ENCODE measurements at regions not wholly inside any gene's neighbourhood (a gene's known extent, or its start where the extent isn't known, plus 50 kb on each side); places are given as distances from the start of the nearest gene placed in this dataset.

GRCh38 chr20:36102809-36103596, 51.5 kb upstream of the EPB41L1 start:
- H3K36me3 ChIP-seq (ENCODE audit: control insufficient read depth, insufficient read depth, low read length), result no peaks in the 10 kb centered on the region
- H3K4me3 ChIP-seq (ENCODE audit: insufficient read depth, low read depth, low read length, poor library complexity, severe bottlenecking), result no peak overlapping the region
- no peaks in the 10 kb centered on the region for H3K4me1 ChIP-seq (ENCODE audit: control insufficient read depth, insufficient read depth, low read length, poor library complexity, severe bottlenecking)
- H3K9me3 ChIP-seq (ENCODE audit: control insufficient read depth, low read length), result no peaks in the 10 kb centered on the region
- no peaks in the 10 kb centered on the region for H3K27me3 ChIP-seq (replicated peaks; ENCODE audit: control insufficient read depth, insufficient read depth, low read length, poor library complexity, severe bottlenecking)
- no peak for DNase-seq
- no peak overlapping the region for H3K27ac ChIP-seq (ENCODE audit: insufficient read depth, low read length, poor library complexity, severe bottlenecking)

DNA sequence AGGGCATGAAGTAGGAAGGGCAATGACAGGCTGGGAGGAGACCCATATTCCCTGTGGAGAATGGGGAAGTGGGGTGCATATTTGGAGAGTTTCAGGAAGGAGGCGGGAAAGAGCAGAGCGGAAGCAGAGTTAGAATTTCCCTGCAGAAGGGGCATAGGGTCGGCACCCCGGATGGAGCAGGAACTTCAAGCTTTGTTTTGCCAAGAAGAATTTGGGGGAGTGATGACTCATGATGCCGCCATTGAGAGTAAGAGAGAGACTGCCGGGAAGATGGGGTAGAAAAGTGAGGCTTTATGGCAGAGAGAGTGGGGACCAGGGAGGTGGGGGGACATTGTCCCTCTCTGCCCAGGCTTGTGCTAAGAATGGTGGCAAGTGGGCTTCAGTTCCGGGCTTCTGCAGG, 50.3 kb upstream of the EPB41L1 start:
- H3K36me3 ChIP-seq (ENCODE audit: control insufficient read depth, insufficient read depth, low read length), result no peaks in the 10 kb centered on the region
- H3K27ac ChIP-seq (ENCODE audit: insufficient read depth, low read length, poor library complexity, severe bottlenecking), result no peak overlapping the region
- H3K27me3 ChIP-seq (replicated peaks; ENCODE audit: control insufficient read depth, insufficient read depth, low read length, poor library complexity, severe bottlenecking), result no peaks in the 10 kb centered on the region
- no peak for DNase-seq
- H3K9me3 ChIP-seq (ENCODE audit: control insufficient read depth, low read length), result no peaks in the 10 kb centered on the region
- no peaks in the 10 kb centered on the region for H3K4me1 ChIP-seq (ENCODE audit: control insufficient read depth, insufficient read depth, low read length, poor library complexity, severe bottlenecking)
- no peak overlapping the region for H3K4me3 ChIP-seq (ENCODE audit: insufficient read depth, low read depth, low read length, poor library complexity, severe bottlenecking)

Measured in effector memory CD4-positive, alpha-beta T cell (primary cell).